AG09319 (cell line): ENCODE measurements at regions not wholly inside any gene's neighbourhood (a gene's known extent, or its start where the extent isn't known, plus 50 kb on each side); places are given as distances from the start of the nearest gene placed in this dataset.

Source experiments
- DNase-seq: peaks from one replicate; pipeline ENCODE4 v3.0.0-alpha.2; 2010; ENCODE audit warnings: low read depth; ENCODE audit errors: extremely low read depth
- TF ChIP-seq, protein P1 (sequence below): IDR thresholded peaks from 2 replicates; pipeline ENCODE4 v1.5.1; 2011; ENCODE audit warnings: low read depth, mild to moderate bottlenecking, inconsistent platforms, low read length, moderate library complexity

GRCh38 chr1:56320464-56321149, 258.8 kb downstream of the PLPP3 start:
- DNase-seq: no peak
- TF ChIP-seq, protein P1, sequence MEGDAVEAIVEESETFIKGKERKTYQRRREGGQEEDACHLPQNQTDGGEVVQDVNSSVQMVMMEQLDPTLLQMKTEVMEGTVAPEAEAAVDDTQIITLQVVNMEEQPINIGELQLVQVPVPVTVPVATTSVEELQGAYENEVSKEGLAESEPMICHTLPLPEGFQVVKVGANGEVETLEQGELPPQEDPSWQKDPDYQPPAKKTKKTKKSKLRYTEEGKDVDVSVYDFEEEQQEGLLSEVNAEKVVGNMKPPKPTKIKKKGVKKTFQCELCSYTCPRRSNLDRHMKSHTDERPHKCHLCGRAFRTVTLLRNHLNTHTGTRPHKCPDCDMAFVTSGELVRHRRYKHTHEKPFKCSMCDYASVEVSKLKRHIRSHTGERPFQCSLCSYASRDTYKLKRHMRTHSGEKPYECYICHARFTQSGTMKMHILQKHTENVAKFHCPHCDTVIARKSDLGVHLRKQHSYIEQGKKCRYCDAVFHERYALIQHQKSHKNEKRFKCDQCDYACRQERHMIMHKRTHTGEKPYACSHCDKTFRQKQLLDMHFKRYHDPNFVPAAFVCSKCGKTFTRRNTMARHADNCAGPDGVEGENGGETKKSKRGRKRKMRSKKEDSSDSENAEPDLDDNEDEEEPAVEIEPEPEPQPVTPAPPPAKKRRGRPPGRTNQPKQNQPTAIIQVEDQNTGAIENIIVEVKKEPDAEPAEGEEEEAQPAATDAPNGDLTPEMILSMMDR: no peak

DNA sequence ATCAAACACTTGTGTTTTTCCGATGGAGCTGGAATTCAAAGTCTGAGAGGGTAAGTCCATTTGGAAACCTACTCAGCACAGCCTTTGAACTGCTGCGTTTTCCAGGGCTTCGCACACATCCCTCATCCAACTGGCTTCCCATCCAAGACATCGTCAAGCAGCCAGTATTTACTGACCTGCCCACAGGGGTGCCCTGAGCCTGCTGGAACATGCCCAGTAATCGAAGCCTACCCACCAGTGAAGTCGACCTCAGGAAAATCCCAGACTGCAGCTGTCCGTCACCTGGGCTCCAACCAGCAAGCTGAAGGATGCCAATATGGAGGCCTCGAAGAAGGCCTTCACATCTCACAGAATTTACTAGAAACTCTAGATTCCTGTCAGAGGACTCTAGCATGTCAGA, 261.6 kb downstream of the PLPP3 start:
- DNase-seq: no peak
- TF ChIP-seq, protein P1: no peak

- TF ChIP-seq, protein P1: no peak
- no peak for DNase-seq
Observed at GRCh38 chr1:56315293-56315942, 263.9 kb downstream of the PLPP3 start.

GRCh38 chr1:56313560-56313959, 265.8 kb downstream of the PLPP3 start:
- no peak for DNase-seq
- TF ChIP-seq, protein P1: no peak

GRCh38 chr1:56311766-56312165, 267.6 kb downstream of the PLPP3 start:
- DNase-seq: no peak
- TF ChIP-seq, protein P1: no peak

- no peak for DNase-seq
- TF ChIP-seq, protein P1: no peak
Observed at GRCh38 chr1:56310945-56311344, 268.4 kb downstream of the PLPP3 start.

GRCh38 chr1:56309065-56309464, 270.3 kb downstream of the PLPP3 start:
- TF ChIP-seq, protein P1: no peak
- no peak for DNase-seq
